ENCODE measurements at regions not wholly inside any gene's neighbourhood (a gene's known extent, or its start where the extent isn't known, plus 50 kb on each side); places are given as distances from the start of the nearest gene placed in this dataset.

GRCh38 chr9:14455243-14455642 is 141.3 kb upstream of the NFIB start:
- TF ChIP-seq CTCF (IDR thresholded peaks at IDR 0.05) (no peak), POLR2A (IDR thresholded peaks at IDR 0.05) (no peak)

Data from lower leg skin (tissue), 3 donors.